OCI-LY1 (cell line): ENCODE measurements at regions not wholly inside any gene's neighbourhood (a gene's known extent, or its start where the extent isn't known, plus 50 kb on each side); places are given as distances from the start of the nearest gene placed in this dataset.

Experiments used
- EZH2 ChIP-seq: fragments of 200-600 bp; sonication (generic), shearing (Covaris generic); IDR thresholded peaks from 2 replicates; pipeline ENCODE4 v1.8.0; 2017; ENCODE audit warnings: borderline replicate concordance, mixed run types, mild to moderate bottlenecking, antibody characterized with exemption, low read length, moderate library complexity, mixed read lengths
- TF ChIP-seq, protein P1 (sequence below): fragments of 200-600 bp; sonication (generic), shearing (Covaris generic); IDR thresholded peaks from 2 replicates; pipeline ENCODE4 v1.5.1; 2017; ENCODE audit warnings: mild to moderate bottlenecking, antibody characterized with exemption, low read length, moderate library complexity, mixed read lengths

DNA sequence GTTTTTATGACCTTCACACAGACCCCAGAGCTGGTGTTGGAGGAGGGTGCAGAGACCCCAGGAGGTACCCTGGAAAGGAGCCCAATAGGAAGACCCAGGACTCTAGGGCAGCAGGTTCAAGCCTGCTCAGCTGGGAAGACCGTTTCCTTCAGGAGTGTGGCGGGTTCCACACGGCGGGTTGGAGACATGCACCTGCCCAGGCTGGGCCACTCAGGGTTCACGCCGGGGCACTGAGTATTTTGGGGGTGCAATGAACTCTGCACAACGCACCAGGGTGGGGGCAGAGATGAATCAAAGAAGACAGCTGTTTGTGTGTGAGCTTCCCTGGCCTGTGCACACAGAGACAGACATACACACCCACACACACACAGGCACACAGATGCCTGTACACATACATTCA, 52.5 kb upstream of the PPP2R3B start:
- TF ChIP-seq, protein P1, sequence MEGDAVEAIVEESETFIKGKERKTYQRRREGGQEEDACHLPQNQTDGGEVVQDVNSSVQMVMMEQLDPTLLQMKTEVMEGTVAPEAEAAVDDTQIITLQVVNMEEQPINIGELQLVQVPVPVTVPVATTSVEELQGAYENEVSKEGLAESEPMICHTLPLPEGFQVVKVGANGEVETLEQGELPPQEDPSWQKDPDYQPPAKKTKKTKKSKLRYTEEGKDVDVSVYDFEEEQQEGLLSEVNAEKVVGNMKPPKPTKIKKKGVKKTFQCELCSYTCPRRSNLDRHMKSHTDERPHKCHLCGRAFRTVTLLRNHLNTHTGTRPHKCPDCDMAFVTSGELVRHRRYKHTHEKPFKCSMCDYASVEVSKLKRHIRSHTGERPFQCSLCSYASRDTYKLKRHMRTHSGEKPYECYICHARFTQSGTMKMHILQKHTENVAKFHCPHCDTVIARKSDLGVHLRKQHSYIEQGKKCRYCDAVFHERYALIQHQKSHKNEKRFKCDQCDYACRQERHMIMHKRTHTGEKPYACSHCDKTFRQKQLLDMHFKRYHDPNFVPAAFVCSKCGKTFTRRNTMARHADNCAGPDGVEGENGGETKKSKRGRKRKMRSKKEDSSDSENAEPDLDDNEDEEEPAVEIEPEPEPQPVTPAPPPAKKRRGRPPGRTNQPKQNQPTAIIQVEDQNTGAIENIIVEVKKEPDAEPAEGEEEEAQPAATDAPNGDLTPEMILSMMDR = no peak
- no peak for TF ChIP-seq EZH2
